ENCODE measurements at regions not wholly inside any gene's neighbourhood (a gene's known extent, or its start where the extent isn't known, plus 50 kb on each side); places are given as distances from the start of the nearest gene placed in this dataset.

GRCh38 chr20:55596431-55596830 is 408.9 kb downstream of the CBLN4 start:
- ChIA-PET CTCF (no interaction called here), POLR2A (no interaction called here)
- no peak for TF ChIP-seq CTBP1 (IDR thresholded peaks at IDR 0.05; ENCODE audit: borderline replicate concordance)
- TF ChIP-seq NFRKB (IDR thresholded peaks at IDR 0.05), result no peak
- no peak for DNase-seq (ENCODE audit: extremely low spot score)

DNA sequence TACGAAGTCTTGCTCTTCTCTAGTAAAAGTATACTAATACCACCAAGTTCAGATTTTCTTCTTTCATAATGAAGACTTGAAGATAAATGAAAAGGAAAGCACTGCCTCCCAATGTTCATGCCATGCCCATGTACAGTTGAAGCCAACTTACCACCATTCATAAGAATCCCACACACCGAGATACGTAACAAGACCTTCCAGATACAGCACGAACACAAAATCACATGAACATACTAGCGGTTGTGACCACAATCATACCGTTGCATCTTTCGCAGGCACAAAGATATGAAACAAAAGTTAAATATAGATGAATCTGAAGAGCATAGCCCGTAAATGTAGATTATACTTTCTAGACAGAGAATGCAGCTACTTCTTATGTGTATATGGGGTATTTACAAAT is 412.5 kb downstream of the CBLN4 start:
- DNase-seq (ENCODE audit: extremely low spot score), result no peak
- POLR2A ChIA-PET, result no interaction called here
- no peak for TF ChIP-seq TARDBP (IDR thresholded peaks at IDR 0.05)
- no peak for TF ChIP-seq FOXK2 (IDR thresholded peaks at IDR 0.05)
- TF ChIP-seq SP1 (IDR thresholded peaks at IDR 0.05), result no peak
- no peak for TF ChIP-seq ZNF384 (IDR thresholded peaks at IDR 0.05)
- no peak for TF ChIP-seq NFRKB (IDR thresholded peaks at IDR 0.05)
- TF ChIP-seq FOXA1 (IDR thresholded peaks at IDR 0.05), result no peak
- TF ChIP-seq L3MBTL2 (conservative IDR thresholded peaks at IDR 0.05), result no peak
- no peak for TF ChIP-seq ELF4 (IDR thresholded peaks at IDR 0.05)
- TF ChIP-seq ARNT (IDR thresholded peaks at IDR 0.05), result no peak
- TF ChIP-seq LEF1 (IDR thresholded peaks at IDR 0.05; ENCODE audit: borderline replicate concordance), result no peak
- TF ChIP-seq PKNOX1 (IDR thresholded peaks at IDR 0.05), result no peak
- CTCF ChIA-PET, result no interaction called here

- no peak for DNase-seq (ENCODE audit: extremely low spot score)
- TF ChIP-seq LEF1 (IDR thresholded peaks at IDR 0.05; ENCODE audit: borderline replicate concordance), result no peak
- no peak for TF ChIP-seq SP1 (IDR thresholded peaks at IDR 0.05)
- TF ChIP-seq CTBP1 (IDR thresholded peaks at IDR 0.05; ENCODE audit: borderline replicate concordance), result no peak
- TF ChIP-seq FOXA1 (IDR thresholded peaks at IDR 0.05), result no peak
- TF ChIP-seq BHLHE40 (IDR thresholded peaks at IDR 0.05; ENCODE audit: borderline replicate concordance), result no peak
- no peak for TF ChIP-seq FOXK2 (IDR thresholded peaks at IDR 0.05)
- TF ChIP-seq ZNF384 (IDR thresholded peaks at IDR 0.05), result no peak
- CTCF ChIA-PET, result no interaction called here
- POLR2A ChIA-PET, result no interaction called here
Observed at GRCh38 chr20:55586610-55587009, 418.7 kb downstream of the CBLN4 start.

- ChIA-PET POLR2A (no interaction called here), CTCF (no interaction called here)
- TF ChIP-seq L3MBTL2 (conservative IDR thresholded peaks at IDR 0.05), result no peak
- TF ChIP-seq SUZ12 (IDR thresholded peaks at IDR 0.05), result no peak
- no peak for TF ChIP-seq ARNT (IDR thresholded peaks at IDR 0.05)
- no peak for TF ChIP-seq CTBP1 (IDR thresholded peaks at IDR 0.05; ENCODE audit: borderline replicate concordance)
- no peak for TF ChIP-seq SP1 (IDR thresholded peaks at IDR 0.05)
- no peak for TF ChIP-seq BHLHE40 (IDR thresholded peaks at IDR 0.05; ENCODE audit: borderline replicate concordance)
- no peak for TF ChIP-seq ZNF384 (IDR thresholded peaks at IDR 0.05)
- no peak for TF ChIP-seq FOXM1 (IDR thresholded peaks at IDR 0.05; ENCODE audit: borderline replicate concordance)
- TF ChIP-seq FOXK2 (IDR thresholded peaks at IDR 0.05), result no peak
- no peak for TF ChIP-seq NFRKB (IDR thresholded peaks at IDR 0.05)
- no peak for TF ChIP-seq TARDBP (IDR thresholded peaks at IDR 0.05)
- TF ChIP-seq ELF4 (IDR thresholded peaks at IDR 0.05), result no peak
- TF ChIP-seq FOXA1 (IDR thresholded peaks at IDR 0.05), result no peak
- TF ChIP-seq PKNOX1 (IDR thresholded peaks at IDR 0.05), result no peak
- no peak for TF ChIP-seq HDGF (IDR thresholded peaks at IDR 0.05; ENCODE audit: borderline replicate concordance)
- TF ChIP-seq LEF1 (IDR thresholded peaks at IDR 0.05; ENCODE audit: borderline replicate concordance), result no peak
- no peak for DNase-seq (ENCODE audit: extremely low spot score)
Observed at GRCh38 chr20:55584964-55585363, 420.4 kb downstream of the CBLN4 start.

DNA sequence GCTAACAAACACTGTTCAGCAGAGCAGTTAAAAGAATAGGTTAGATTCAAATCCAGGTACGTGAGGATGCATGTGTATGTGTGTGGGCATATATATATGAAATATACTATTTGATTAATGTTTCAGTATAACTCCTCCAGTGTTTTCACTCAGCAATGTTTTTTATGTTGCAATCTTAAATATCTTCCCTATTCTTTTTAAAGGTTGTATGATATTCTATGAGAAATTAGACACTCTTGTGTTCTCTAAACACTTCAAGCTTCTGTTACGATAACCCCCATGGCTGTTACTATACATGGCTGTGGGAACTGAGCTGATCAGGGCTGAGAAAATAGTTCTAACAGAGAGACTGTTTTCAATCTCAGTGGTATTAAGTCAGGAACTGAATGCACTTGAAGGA is 421.0 kb downstream of the CBLN4 start:
- CTCF ChIA-PET, result no interaction called here
- DNase-seq (ENCODE audit: extremely low spot score), result no peak
- POLR2A ChIA-PET, result no interaction called here
- TF ChIP-seq FOXK2 (IDR thresholded peaks at IDR 0.05), result no peak
- no peak for TF ChIP-seq PKNOX1 (IDR thresholded peaks at IDR 0.05)
- no peak for TF ChIP-seq NFRKB (IDR thresholded peaks at IDR 0.05)
- TF ChIP-seq FOXM1 (IDR thresholded peaks at IDR 0.05; ENCODE audit: borderline replicate concordance), result no peak
- no peak for TF ChIP-seq FOXA1 (IDR thresholded peaks at IDR 0.05)
- TF ChIP-seq HDGF (IDR thresholded peaks at IDR 0.05; ENCODE audit: borderline replicate concordance), result no peak
- no peak for TF ChIP-seq ZNF384 (IDR thresholded peaks at IDR 0.05)
- no peak for TF ChIP-seq SP1 (IDR thresholded peaks at IDR 0.05)
- TF ChIP-seq ELF4 (IDR thresholded peaks at IDR 0.05), result no peak
- TF ChIP-seq LEF1 (IDR thresholded peaks at IDR 0.05; ENCODE audit: borderline replicate concordance), result no peak
- TF ChIP-seq BHLHE40 (IDR thresholded peaks at IDR 0.05; ENCODE audit: borderline replicate concordance), result no peak
- no peak for TF ChIP-seq SUZ12 (IDR thresholded peaks at IDR 0.05)
- TF ChIP-seq CTBP1 (IDR thresholded peaks at IDR 0.05; ENCODE audit: borderline replicate concordance), result no peak

- no peak for DNase-seq (ENCODE audit: extremely low spot score)
- no peak for TF ChIP-seq CTBP1 (IDR thresholded peaks at IDR 0.05; ENCODE audit: borderline replicate concordance)
- TF ChIP-seq FOXK2 (IDR thresholded peaks at IDR 0.05), result no peak
- TF ChIP-seq SP1 (IDR thresholded peaks at IDR 0.05), result no peak
- no peak for TF ChIP-seq L3MBTL2 (conservative IDR thresholded peaks at IDR 0.05)
- no peak for TF ChIP-seq NFRKB (IDR thresholded peaks at IDR 0.05)
- TF ChIP-seq LEF1 (IDR thresholded peaks at IDR 0.05; ENCODE audit: borderline replicate concordance), result no peak
- TF ChIP-seq ARNT (IDR thresholded peaks at IDR 0.05), result no peak
- no peak for TF ChIP-seq PKNOX1 (IDR thresholded peaks at IDR 0.05)
- no peak for TF ChIP-seq FOXA1 (IDR thresholded peaks at IDR 0.05)
- no peak for TF ChIP-seq BHLHE40 (IDR thresholded peaks at IDR 0.05; ENCODE audit: borderline replicate concordance)
- no peak for TF ChIP-seq ELF4 (IDR thresholded peaks at IDR 0.05)
- no peak for TF ChIP-seq HDGF (IDR thresholded peaks at IDR 0.05; ENCODE audit: borderline replicate concordance)
- no peak for TF ChIP-seq ZNF384 (IDR thresholded peaks at IDR 0.05)
- no peak for TF ChIP-seq SUZ12 (IDR thresholded peaks at IDR 0.05)
- ChIA-PET POLR2A (no interaction called here), CTCF (no interaction called here)
Observed at GRCh38 chr20:55583036-55583435, 422.3 kb downstream of the CBLN4 start.
